ENCODE measurements at regions not wholly inside any gene's neighbourhood (a gene's known extent, or its start where the extent isn't known, plus 50 kb on each side); places are given as distances from the start of the nearest gene placed in this dataset.

DNA sequence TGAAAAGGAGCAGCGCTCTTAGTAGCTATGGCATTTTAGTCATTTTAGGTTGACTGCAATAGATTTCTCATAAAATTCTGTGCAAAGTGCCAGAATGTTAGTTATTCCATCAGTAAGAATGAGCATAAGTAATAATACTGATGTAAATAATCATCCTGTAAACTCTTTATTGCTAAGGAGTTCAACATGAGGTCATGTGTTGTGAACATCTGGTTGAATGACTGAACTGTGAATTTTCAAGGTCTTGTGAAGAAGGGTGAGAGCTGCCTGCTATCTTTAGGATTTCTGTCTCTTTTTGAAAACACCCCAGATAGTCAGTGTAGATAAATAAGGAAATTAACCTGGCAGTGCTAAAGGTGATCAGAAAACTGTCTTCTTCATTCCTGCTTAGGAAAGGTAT, 333.4 kb upstream of the TBC1D5 start:
- TF ChIP-seq CTCF (IDR thresholded peaks at IDR 0.05), result no peak
- no peak for TF ChIP-seq EZH2 (IDR thresholded peaks at IDR 0.05; ENCODE audit: borderline replicate concordance, insufficient read depth, low read depth, low read length, poor library complexity, severe bottlenecking)

All from B cell (primary cell).